Liver (tissue), 8 donors: ENCODE measurements at regions not wholly inside any gene's neighbourhood (a gene's known extent, or its start where the extent isn't known, plus 50 kb on each side); places are given as distances from the start of the nearest gene placed in this dataset.

Source experiments
- DNase-seq: peaks from one replicate; pipeline ENCODE4 v3.0.0-alpha.2; 2017; ENCODE audit warnings: low spot score
- H3K27ac ChIP-seq, 2 donors: one replicate each; pipeline ENCODE4 v1.7.0; 2013; ENCODE audit warnings: inconsistent platforms in 2 of 2, low read length in 2 of 2, control low read depth in 1 of 2, low read depth in 1 of 2, mild to moderate bottlenecking in 1 of 2
- H3K27me3 ChIP-seq, 4 donors: one replicate each; pipeline versions ENCODE4 v1.6.1 to v1.7.0; 2013; ENCODE audit warnings: low read length in 3 of 4, inconsistent platforms in 1 of 4, mild to moderate bottlenecking in 1 of 4, moderate library complexity in 1 of 4; ENCODE audit not compliant: control insufficient read depth in 4 of 4, insufficient read depth in 4 of 4
- H3K36me3 ChIP-seq, 4 donors: one replicate each; pipeline versions ENCODE4 v1.6.1 to v1.7.0; 2013; ENCODE audit warnings: low read length in 3 of 4, mild to moderate bottlenecking in 3 of 4, low read depth in 1 of 4, moderate library complexity in 1 of 4; ENCODE audit not compliant: control insufficient read depth in 4 of 4, insufficient read depth in 3 of 4
- H3K4me1 ChIP-seq, 4 donors: one replicate each; pipeline versions ENCODE4 v1.6.1 to v1.7.0; 2013; ENCODE audit warnings: low read length in 3 of 4, mild to moderate bottlenecking in 3 of 4, moderate library complexity in 1 of 4; ENCODE audit not compliant: control insufficient read depth in 4 of 4, insufficient read depth in 4 of 4
- H3K4me3 ChIP-seq, 3 donors: one replicate each; pipeline versions ENCODE4 v1.6.1 to v1.7.0; 2013; ENCODE audit warnings: low read length in 3 of 3, control low read depth in 1 of 3, low read depth in 1 of 3, mild to moderate bottlenecking in 1 of 3
- H3K9ac ChIP-seq, 2 donors: one replicate each; pipeline ENCODE4 v1.7.0; 2013; ENCODE audit warnings: low read length in 2 of 2, mild to moderate bottlenecking in 2 of 2, moderate library complexity in 2 of 2, control low read depth in 1 of 2, low read depth in 1 of 2
- H3K9me3 ChIP-seq, 4 donors: one replicate each; pipeline versions ENCODE4 v1.6.1 to v1.7.0; 2013; ENCODE audit warnings: low read length in 3 of 4; ENCODE audit not compliant: control insufficient read depth in 4 of 4
- EGR1 ChIP-seq, 2 donors: IDR thresholded peaks; 2 replicates each; pipeline ENCODE4 v1.6.1; 2016 to 2018; ENCODE audit warnings: antibody characterized with exemption in 2 of 2, low read depth in 2 of 2
- FOXA1 ChIP-seq: IDR thresholded peaks from 2 replicates; pipeline ENCODE4 v1.6.1; 2016; ENCODE audit warnings: antibody characterized with exemption
- FOXA2 ChIP-seq: IDR thresholded peaks from 2 replicates; pipeline ENCODE4 v1.6.1; 2016; ENCODE audit warnings: antibody characterized with exemption
- GABPA ChIP-seq, 2 donors: IDR thresholded peaks in 1 of 2; conservative IDR thresholded peaks in 1 of 2; 2 replicates each; pipeline ENCODE4 v1.6.1; 2016; ENCODE audit warnings: antibody characterized with exemption in 2 of 2, mild to moderate bottlenecking in 1 of 2, moderate library complexity in 1 of 2
- HNF4A ChIP-seq, 2 donors: conservative IDR thresholded peaks; 2 replicates each; pipeline ENCODE4 v1.6.1; 2016; ENCODE audit warnings: antibody characterized with exemption in 2 of 2, mild to moderate bottlenecking in 2 of 2
- HNF4G ChIP-seq: IDR thresholded peaks from 2 replicates; pipeline ENCODE4 v1.6.1; 2016; ENCODE audit warnings: antibody characterized with exemption
- JUND ChIP-seq, 2 donors: IDR thresholded peaks; 2 replicates each; pipeline ENCODE4 v1.6.1; 2016; ENCODE audit warnings: antibody characterized with exemption in 2 of 2
- NR2F2 ChIP-seq: IDR thresholded peaks from 2 replicates; pipeline ENCODE4 v1.6.1; 2016; ENCODE audit warnings: antibody characterized with exemption
- RXRA ChIP-seq, 2 donors: IDR thresholded peaks; 2 replicates each; pipeline ENCODE4 v1.6.1; 2017 to 2018; ENCODE audit warnings: antibody characterized with exemption in 2 of 2, mild to moderate bottlenecking in 1 of 2
- SP1 ChIP-seq: IDR thresholded peaks from 2 replicates; pipeline ENCODE4 v1.6.1; 2018; ENCODE audit warnings: antibody characterized with exemption, mild to moderate bottlenecking
- TAF1 ChIP-seq: conservative IDR thresholded peaks from 2 replicates; pipeline ENCODE4 v1.6.1; 2016; ENCODE audit warnings: antibody characterized with exemption, mild to moderate bottlenecking
- YY1 ChIP-seq: IDR thresholded peaks from 2 replicates; pipeline ENCODE4 v1.6.1; 2016; ENCODE audit warnings: antibody characterized with exemption, mild to moderate bottlenecking
- WGBS: extraction: QIAGEN DNeasy Blood & Tissue Kit; methylation state at CpG from one replicate; pipeline ENCODE4 v1.1.7; 2013; 5-methylcytosine and 5-hydroxymethylcytosine counted together
- TF ChIP-seq, protein P1 (sequence below): fragments of 150-350 bp; IDR thresholded peaks from 2 replicates; pipeline ENCODE4 v1.5.1; 2017; ENCODE audit warnings: improper control_type of control experiment, low read depth, low read length; ENCODE audit not compliant: missing input control
- TF ChIP-seq, protein P2 (sequence below): IDR thresholded peaks from 2 replicates; pipeline ENCODE4 v1.6.1; 2016; ENCODE audit warnings: antibody characterized with exemption
- TF ChIP-seq, protein P3 (sequence below): IDR thresholded peaks from 2 replicates; pipeline ENCODE4 v1.6.1; 2016; ENCODE audit warnings: antibody characterized with exemption, mild to moderate bottlenecking
- TF ChIP-seq, protein P4 (sequence below): IDR thresholded peaks from 2 replicates; pipeline ENCODE4 v1.6.1; 2016; ENCODE audit warnings: antibody characterized with exemption
- donor health status: healthy.
- donor health status: healthy.
- donor health status: healthy.
- donor health status: healthy.
- donor health status: healthy.

DNA sequence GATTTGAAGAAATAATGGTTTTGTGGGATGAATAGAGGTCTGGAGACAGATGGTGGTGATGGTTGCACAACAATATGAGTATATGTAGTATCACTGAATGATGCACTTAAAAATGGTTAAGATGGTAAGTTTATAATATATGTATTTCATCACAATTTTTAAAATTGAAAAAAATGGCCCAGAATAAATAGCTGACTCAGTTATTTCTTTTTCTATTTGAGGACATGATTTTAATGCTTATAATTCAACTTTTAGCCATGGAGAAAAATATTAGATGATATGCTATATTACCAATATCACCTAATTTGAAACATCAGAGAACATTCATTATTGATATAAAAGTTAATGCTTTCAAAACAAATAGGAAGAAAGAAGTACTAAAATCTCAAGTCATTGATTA is 339.8 kb upstream of the LINC00305 start:
- Histone ChIP-seq H3K36me3 (no peaks in the 10 kb centered on the region), H3K27me3 (no peaks in the 10 kb centered on the region), H3K4me3 (no peak overlapping the region), H3K4me1 (no peaks in the 10 kb centered on the region), H3K9ac (no peak overlapping the region), H3K27ac (no peak overlapping the region), H3K9me3 (no peaks in the 10 kb centered on the region)
- TF ChIP-seq FOXA1 (no peak), YY1 (no peak), EGR1 (IDR thresholded peaks at IDR 0.05; ENCODE audit: low read depth in 2 of 2) (no peak), JUND (IDR thresholded peaks at IDR 0.05) (no peak), GABPA (IDR thresholded peaks at IDR 0.05 in 1 of 2, conservative IDR thresholded peaks at IDR 0.05 in 1 of 2) (no peak), FOXA2 (no peak), RXRA (IDR thresholded peaks at IDR 0.05) (no peak), HNF4A (conservative IDR thresholded peaks at IDR 0.05) (no peak), SP1 (no peak), HNF4G (no peak)
- TF ChIP-seq, protein P1, sequence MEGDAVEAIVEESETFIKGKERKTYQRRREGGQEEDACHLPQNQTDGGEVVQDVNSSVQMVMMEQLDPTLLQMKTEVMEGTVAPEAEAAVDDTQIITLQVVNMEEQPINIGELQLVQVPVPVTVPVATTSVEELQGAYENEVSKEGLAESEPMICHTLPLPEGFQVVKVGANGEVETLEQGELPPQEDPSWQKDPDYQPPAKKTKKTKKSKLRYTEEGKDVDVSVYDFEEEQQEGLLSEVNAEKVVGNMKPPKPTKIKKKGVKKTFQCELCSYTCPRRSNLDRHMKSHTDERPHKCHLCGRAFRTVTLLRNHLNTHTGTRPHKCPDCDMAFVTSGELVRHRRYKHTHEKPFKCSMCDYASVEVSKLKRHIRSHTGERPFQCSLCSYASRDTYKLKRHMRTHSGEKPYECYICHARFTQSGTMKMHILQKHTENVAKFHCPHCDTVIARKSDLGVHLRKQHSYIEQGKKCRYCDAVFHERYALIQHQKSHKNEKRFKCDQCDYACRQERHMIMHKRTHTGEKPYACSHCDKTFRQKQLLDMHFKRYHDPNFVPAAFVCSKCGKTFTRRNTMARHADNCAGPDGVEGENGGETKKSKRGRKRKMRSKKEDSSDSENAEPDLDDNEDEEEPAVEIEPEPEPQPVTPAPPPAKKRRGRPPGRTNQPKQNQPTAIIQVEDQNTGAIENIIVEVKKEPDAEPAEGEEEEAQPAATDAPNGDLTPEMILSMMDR = no peak
- TF ChIP-seq, protein P2, sequence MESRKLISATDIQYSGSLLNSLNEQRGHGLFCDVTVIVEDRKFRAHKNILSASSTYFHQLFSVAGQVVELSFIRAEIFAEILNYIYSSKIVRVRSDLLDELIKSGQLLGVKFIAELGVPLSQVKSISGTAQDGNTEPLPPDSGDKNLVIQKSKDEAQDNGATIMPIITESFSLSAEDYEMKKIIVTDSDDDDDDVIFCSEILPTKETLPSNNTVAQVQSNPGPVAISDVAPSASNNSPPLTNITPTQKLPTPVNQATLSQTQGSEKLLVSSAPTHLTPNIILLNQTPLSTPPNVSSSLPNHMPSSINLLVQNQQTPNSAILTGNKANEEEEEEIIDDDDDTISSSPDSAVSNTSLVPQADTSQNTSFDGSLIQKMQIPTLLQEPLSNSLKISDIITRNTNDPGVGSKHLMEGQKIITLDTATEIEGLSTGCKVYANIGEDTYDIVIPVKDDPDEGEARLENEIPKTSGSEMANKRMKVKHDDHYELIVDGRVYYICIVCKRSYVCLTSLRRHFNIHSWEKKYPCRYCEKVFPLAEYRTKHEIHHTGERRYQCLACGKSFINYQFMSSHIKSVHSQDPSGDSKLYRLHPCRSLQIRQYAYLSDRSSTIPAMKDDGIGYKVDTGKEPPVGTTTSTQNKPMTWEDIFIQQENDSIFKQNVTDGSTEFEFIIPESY = no peak
- TF ChIP-seq, protein P3, sequence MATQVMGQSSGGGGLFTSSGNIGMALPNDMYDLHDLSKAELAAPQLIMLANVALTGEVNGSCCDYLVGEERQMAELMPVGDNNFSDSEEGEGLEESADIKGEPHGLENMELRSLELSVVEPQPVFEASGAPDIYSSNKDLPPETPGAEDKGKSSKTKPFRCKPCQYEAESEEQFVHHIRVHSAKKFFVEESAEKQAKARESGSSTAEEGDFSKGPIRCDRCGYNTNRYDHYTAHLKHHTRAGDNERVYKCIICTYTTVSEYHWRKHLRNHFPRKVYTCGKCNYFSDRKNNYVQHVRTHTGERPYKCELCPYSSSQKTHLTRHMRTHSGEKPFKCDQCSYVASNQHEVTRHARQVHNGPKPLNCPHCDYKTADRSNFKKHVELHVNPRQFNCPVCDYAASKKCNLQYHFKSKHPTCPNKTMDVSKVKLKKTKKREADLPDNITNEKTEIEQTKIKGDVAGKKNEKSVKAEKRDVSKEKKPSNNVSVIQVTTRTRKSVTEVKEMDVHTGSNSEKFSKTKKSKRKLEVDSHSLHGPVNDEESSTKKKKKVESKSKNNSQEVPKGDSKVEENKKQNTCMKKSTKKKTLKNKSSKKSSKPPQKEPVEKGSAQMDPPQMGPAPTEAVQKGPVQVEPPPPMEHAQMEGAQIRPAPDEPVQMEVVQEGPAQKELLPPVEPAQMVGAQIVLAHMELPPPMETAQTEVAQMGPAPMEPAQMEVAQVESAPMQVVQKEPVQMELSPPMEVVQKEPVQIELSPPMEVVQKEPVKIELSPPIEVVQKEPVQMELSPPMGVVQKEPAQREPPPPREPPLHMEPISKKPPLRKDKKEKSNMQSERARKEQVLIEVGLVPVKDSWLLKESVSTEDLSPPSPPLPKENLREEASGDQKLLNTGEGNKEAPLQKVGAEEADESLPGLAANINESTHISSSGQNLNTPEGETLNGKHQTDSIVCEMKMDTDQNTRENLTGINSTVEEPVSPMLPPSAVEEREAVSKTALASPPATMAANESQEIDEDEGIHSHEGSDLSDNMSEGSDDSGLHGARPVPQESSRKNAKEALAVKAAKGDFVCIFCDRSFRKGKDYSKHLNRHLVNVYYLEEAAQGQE = no peak
- TF ChIP-seq, protein P4, sequence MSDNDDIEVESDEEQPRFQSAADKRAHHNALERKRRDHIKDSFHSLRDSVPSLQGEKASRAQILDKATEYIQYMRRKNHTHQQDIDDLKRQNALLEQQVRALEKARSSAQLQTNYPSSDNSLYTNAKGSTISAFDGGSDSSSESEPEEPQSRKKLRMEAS = no peak
- DNase-seq = no peak

DNA sequence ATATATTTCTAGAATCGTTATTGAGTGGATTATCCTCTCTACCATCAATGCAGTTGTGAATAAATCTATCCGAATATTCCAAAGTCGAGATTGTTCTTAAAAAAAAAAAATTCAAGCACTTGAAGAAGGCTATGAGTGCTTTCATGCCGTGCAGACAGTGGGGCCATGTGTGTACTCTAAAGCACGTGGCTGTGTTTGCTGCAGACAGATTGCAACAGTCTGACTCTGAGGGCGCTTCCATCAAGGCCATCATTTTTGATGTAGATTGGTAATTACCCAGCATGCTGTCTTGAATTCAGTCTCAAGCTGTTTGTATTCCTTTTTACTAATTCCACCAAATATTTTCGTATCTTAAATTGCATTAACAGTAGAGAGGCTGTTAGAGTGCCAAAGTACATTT is 325.9 kb upstream of the LINC00305 start:
- H3K36me3 ChIP-seq = no peaks in the 10 kb centered on the region
- WGBS = 61% methylated on average over 7 of the region's 7 CpGs
- no peaks in the 10 kb centered on the region for H3K27me3 ChIP-seq
- H3K27ac ChIP-seq = no peak overlapping the region
- no peak for DNase-seq
- TF ChIP-seq, protein P4 = no peak
- no peak for TF ChIP-seq YY1
- TF ChIP-seq JUND (IDR thresholded peaks at IDR 0.05) = no peak
- no peak for TF ChIP-seq EGR1 (IDR thresholded peaks at IDR 0.05; ENCODE audit: low read depth in 2 of 2)
- no peak for TF ChIP-seq RXRA (IDR thresholded peaks at IDR 0.05)
- TF ChIP-seq TAF1 = no peak
- TF ChIP-seq HNF4G = no peak
- TF ChIP-seq, protein P2 = no peak
- TF ChIP-seq NR2F2 = no peak
- TF ChIP-seq GABPA (IDR thresholded peaks at IDR 0.05 in 1 of 2, conservative IDR thresholded peaks at IDR 0.05 in 1 of 2) = no peak
- no peak for TF ChIP-seq SP1
- H3K4me3 ChIP-seq = no peak overlapping the region
- H3K9me3 ChIP-seq = no peaks in the 10 kb centered on the region
- no peak overlapping the region for H3K9ac ChIP-seq
- no peaks in the 10 kb centered on the region for H3K4me1 ChIP-seq
